HL-60 (cell line): ENCODE measurements at regions not wholly inside any gene's neighbourhood (a gene's known extent, or its start where the extent isn't known, plus 50 kb on each side); places are given as distances from the start of the nearest gene placed in this dataset.

ENCODE experiments used
- CTCF ChIP-seq: IDR thresholded peaks from one replicate; pipeline ENCODE4 v1.5.1; 2011; ENCODE audit warnings: low read length, control low read depth, inconsistent platforms; ENCODE audit not compliant: insufficient read depth
- REST ChIP-seq: IDR thresholded peaks from 2 replicates; pipeline ENCODE4 v1.6.1; 2012; ENCODE audit warnings: low read depth; ENCODE audit not compliant: insufficient replicate concordance

GRCh38 chr3:101068876-101069606, 75.8 kb upstream of the ABI3BP start:
- no peak for TF ChIP-seq CTCF
- no peak for TF ChIP-seq REST
